ENCODE measurements at regions not wholly inside any gene's neighbourhood (a gene's known extent, or its start where the extent isn't known, plus 50 kb on each side); places are given as distances from the start of the nearest gene placed in this dataset.

DNA sequence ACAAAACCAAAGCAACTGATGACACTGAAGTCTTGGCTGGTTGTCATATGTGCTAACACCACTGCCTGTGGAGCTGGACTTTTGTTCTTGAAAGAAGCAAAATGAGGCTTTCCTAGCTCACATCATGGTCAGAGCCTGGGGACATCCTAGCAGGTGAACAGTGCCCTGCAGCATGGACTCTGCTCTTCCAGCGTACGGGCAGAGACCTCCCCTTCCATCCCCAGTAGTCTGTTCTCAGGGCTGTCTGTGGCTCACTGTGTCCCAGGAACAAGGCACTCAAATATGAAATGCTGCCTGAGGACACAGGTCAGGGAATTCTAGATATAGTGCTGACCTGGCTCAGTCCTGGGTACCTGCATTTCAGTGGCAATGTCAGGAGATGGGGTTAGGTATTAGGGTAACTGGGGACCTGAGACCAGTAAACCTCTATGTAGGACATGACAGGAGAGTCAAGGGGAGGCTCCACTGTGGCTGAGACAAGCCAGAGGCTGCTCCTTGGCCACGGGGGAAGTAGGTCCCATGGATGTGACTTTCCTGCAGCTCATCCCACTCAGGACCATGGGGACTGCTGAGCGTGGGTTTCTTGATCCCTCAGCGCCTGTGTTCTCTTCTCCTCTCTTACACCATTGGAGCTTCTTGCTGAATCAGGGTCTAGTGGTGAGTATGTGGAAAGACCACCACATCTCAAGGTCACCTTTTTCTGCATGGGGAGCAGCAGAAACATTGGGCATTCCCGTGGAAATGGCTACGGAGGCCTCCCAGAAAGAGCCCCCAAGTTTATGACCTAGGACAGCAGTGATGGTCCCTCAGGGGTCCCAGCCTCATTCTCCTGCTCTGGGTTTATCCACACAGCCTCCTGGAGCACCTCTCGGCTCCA lies 80.1 kb downstream of the ZNF280B start:
- no peak overlapping the region for H4K8ac ChIP-seq (ENCODE audit: low read depth, low read length)

DNA sequence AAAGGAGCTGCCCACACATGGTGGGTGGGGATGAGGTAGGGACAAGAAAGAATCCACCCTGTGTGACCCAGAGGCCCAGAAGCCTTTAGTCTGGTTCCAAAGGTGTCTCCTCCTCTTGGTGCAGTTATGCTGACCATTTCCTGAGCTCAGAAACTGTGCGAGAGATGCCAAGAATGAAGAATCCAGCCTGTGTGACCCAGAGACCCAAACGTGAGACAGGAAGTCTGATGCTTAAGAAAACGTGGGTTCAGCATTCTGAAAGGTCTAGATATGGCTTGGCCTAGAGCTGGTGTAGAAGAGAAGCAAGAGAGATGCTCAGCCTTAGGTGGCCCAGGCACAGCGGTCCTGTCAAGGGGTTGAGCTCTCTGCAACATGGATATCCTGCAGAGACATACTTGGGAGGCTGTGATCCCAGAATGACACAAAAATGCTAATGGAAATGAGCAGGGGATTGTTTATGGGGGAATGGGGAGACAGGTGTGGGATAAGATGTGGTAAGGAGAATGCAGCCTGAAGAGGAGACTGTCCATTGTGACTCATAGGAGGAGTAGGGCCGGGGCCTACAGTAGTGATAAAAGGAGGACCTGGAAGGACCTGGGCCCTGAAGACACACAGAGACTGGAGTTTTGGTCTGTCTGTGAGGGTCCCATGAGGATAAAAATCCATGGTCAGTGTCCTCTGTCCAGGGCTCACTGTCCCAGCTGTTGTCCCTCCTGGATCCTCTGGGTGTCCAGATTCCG lies 79.0 kb downstream of the ZNF280B start:
- Histone ChIP-seq H3K79me2 (ENCODE audit: control insufficient read depth, insufficient read depth, low read length) (no peaks in the 10 kb centered on the region), H2BK15ac (replicated peaks; ENCODE audit: low read depth) (no peak overlapping the region), H4K5ac (ENCODE audit: low read length) (no peak overlapping the region), H3K4ac (ENCODE audit: low read depth, low read length) (no peak overlapping the region), H3K27ac (ENCODE audit: low read depth, low read length) (no peak overlapping the region), H3K18ac (ENCODE audit: low read length) (no peak overlapping the region), H3K36me3 (ENCODE audit: control insufficient read depth, insufficient read depth, low read length) (no peaks in the 10 kb centered on the region), H3K9ac (ENCODE audit: low read length) (no peak overlapping the region), H4K8ac (ENCODE audit: low read depth, low read length) (no peak overlapping the region), H2BK5ac (ENCODE audit: low read length) (no peak overlapping the region), H3K4me1 (ENCODE audit: control insufficient read depth, low read depth, low read length) (no peaks in the 10 kb centered on the region), H3K56ac (ENCODE audit: low read length) (no peak overlapping the region), H3K27me3 (ENCODE audit: insufficient read depth, low read length, poor library complexity) (no peaks in the 10 kb centered on the region), H3K4me2 (ENCODE audit: low read length) (no peak overlapping the region), H3K4me3 (ENCODE audit: low read length) (no peak overlapping the region), H3K23ac (ENCODE audit: low read length) (no peak overlapping the region), H2AK5ac (ENCODE audit: low read length) (no peak overlapping the region), H3K79me1 (ENCODE audit: low read length) (no peaks in the 10 kb centered on the region), H2BK120ac (ENCODE audit: low read depth, low read length) (no peak overlapping the region)
- DNase-seq, result no peak
- no CpG with 5 or more reads among the region's 6 CpGs for WGBS (ENCODE audit: extremely low coverage, insufficient coverage, low lambda C conversion rate)

More for the DNA sequence above, 80.1 kb downstream of the ZNF280B start:
- Histone ChIP-seq H3K4me2 (ENCODE audit: low read length) (no peak overlapping the region), H3K56ac (ENCODE audit: low read length) (no peak overlapping the region), H3K36me3 (ENCODE audit: control insufficient read depth, insufficient read depth, low read length) (no peaks in the 10 kb centered on the region), H2BK5ac (ENCODE audit: low read length) (no peak overlapping the region), H3K4me3 (ENCODE audit: low read length) (no peak overlapping the region), H2BK120ac (ENCODE audit: low read depth, low read length) (no peak overlapping the region), H4K5ac (ENCODE audit: low read length) (no peak overlapping the region), H3K4ac (ENCODE audit: low read depth, low read length) (no peak overlapping the region), H2BK15ac (replicated peaks; ENCODE audit: low read depth) (no peak overlapping the region), H3K79me2 (ENCODE audit: control insufficient read depth, insufficient read depth, low read length) (no peaks in the 10 kb centered on the region), H3K9ac (ENCODE audit: low read length) (no peak overlapping the region), H3K18ac (ENCODE audit: low read length) (no peak overlapping the region), H3K4me1 (ENCODE audit: control insufficient read depth, low read depth, low read length) (no peaks in the 10 kb centered on the region), H3K79me1 (ENCODE audit: low read length) (no peaks in the 10 kb centered on the region), H3K23ac (ENCODE audit: low read length) (no peak overlapping the region), H3K27ac (ENCODE audit: low read depth, low read length) (no peak overlapping the region), H3K27me3 (ENCODE audit: insufficient read depth, low read length, poor library complexity) (no peaks in the 10 kb centered on the region), H2AK5ac (ENCODE audit: low read length) (no peak overlapping the region)
- DNase-seq, result no peak
- WGBS (ENCODE audit: extremely low coverage, insufficient coverage, low lambda C conversion rate), result no CpG with 5 or more reads among the region's 8 CpGs

DNA sequence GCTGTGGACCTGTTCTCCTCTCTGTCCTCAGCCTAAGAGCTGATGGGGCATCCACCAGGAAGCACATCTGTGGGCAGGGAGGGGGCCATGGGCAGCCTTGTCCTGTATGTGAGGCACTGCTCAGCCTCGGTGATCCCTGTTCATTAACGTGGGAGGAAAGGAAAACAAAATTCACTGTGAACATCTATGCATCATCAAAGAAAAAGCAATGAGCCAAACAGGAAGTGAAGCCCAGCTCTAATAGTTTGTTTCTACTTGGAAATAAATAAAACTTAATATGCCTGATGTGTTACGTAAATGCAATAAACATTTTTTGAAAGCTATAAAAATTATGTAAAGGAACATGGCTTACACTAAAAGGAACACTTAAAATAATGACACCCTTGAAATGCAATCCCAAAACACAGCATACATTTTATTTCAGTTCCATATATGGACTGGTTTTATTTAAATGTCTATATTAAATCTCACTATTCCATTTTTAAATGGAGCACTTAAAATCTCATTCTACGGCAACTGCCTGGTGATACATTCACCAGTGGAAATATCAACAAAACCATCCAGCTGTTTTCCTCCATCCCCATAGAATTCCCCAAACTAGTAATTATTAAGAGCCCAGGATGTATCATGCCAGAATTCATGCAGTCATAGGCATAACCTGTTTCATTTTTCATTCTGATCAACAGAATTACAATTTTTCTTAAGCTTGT lies 78.3 kb downstream of the ZNF280B start:
- H3K79me2 ChIP-seq (ENCODE audit: control insufficient read depth, insufficient read depth, low read length), result no peaks in the 10 kb centered on the region
- H3K36me3 ChIP-seq (ENCODE audit: control insufficient read depth, insufficient read depth, low read length), result no peaks in the 10 kb centered on the region
- no peaks in the 10 kb centered on the region for H3K4me1 ChIP-seq (ENCODE audit: control insufficient read depth, low read depth, low read length)
- no peak overlapping the region for H4K8ac ChIP-seq (ENCODE audit: low read depth, low read length)
- no peaks in the 10 kb centered on the region for H3K27me3 ChIP-seq (ENCODE audit: insufficient read depth, low read length, poor library complexity)
- H3K56ac ChIP-seq (ENCODE audit: low read length), result no peak overlapping the region
- WGBS (ENCODE audit: extremely low coverage, insufficient coverage, low lambda C conversion rate), result no CpG with 5 or more reads among the region's 4 CpGs
- no peak overlapping the region for H2BK5ac ChIP-seq (ENCODE audit: low read length)
- H3K23ac ChIP-seq (ENCODE audit: low read length), result no peak overlapping the region
- no peak overlapping the region for H3K4ac ChIP-seq (ENCODE audit: low read depth, low read length)
- no peak overlapping the region for H2BK15ac ChIP-seq (replicated peaks; ENCODE audit: low read depth)
- no peaks in the 10 kb centered on the region for H3K79me1 ChIP-seq (ENCODE audit: low read length)
- no peak overlapping the region for H3K9ac ChIP-seq (ENCODE audit: low read length)
- H2AK5ac ChIP-seq (ENCODE audit: low read length), result no peak overlapping the region
- no peak overlapping the region for H3K27ac ChIP-seq (ENCODE audit: low read depth, low read length)
- H3K18ac ChIP-seq (ENCODE audit: low read length), result no peak overlapping the region
- no peak for DNase-seq
- no peak overlapping the region for H3K4me3 ChIP-seq (ENCODE audit: low read length)
- no peak overlapping the region for H2BK120ac ChIP-seq (ENCODE audit: low read depth, low read length)
- H3K4me2 ChIP-seq (ENCODE audit: low read length), result no peak overlapping the region
- H4K5ac ChIP-seq (ENCODE audit: low read length), result no peak overlapping the region

- WGBS (ENCODE audit: extremely low coverage, insufficient coverage, low lambda C conversion rate), result no CpG with 5 or more reads among the region's 7 CpGs
- no peaks in the 10 kb centered on the region for H3K36me3 ChIP-seq (ENCODE audit: control insufficient read depth, insufficient read depth, low read length)
- H3K9ac ChIP-seq (ENCODE audit: low read length), result no peak overlapping the region
- no peak overlapping the region for H2BK5ac ChIP-seq (ENCODE audit: low read length)
- H3K4me3 ChIP-seq (ENCODE audit: low read length), result no peak overlapping the region
- no peak overlapping the region for H4K5ac ChIP-seq (ENCODE audit: low read length)
- H3K23ac ChIP-seq (ENCODE audit: low read length), result no peak overlapping the region
- peak; percentile 69 for DNase-seq
- H3K18ac ChIP-seq (ENCODE audit: low read length), result no peak overlapping the region
- no peaks in the 10 kb centered on the region for H3K79me2 ChIP-seq (ENCODE audit: control insufficient read depth, insufficient read depth, low read length)
- H2BK15ac ChIP-seq (replicated peaks; ENCODE audit: low read depth), result no peak overlapping the region
- no peaks in the 10 kb centered on the region for H3K4me1 ChIP-seq (ENCODE audit: control insufficient read depth, low read depth, low read length)
- no peak overlapping the region for H3K56ac ChIP-seq (ENCODE audit: low read length)
- H4K8ac ChIP-seq (ENCODE audit: low read depth, low read length), result no peak overlapping the region
- no peak overlapping the region for H3K27ac ChIP-seq (ENCODE audit: low read depth, low read length)
- H3K4me2 ChIP-seq (ENCODE audit: low read length), result no peak overlapping the region
- no peaks in the 10 kb centered on the region for H3K27me3 ChIP-seq (ENCODE audit: insufficient read depth, low read length, poor library complexity)
- H2BK120ac ChIP-seq (ENCODE audit: low read depth, low read length), result no peak overlapping the region
- H2AK5ac ChIP-seq (ENCODE audit: low read length), result no peak overlapping the region
- no peak overlapping the region for H3K4ac ChIP-seq (ENCODE audit: low read depth, low read length)
- H3K79me1 ChIP-seq (ENCODE audit: low read length), result no peaks in the 10 kb centered on the region
These were observed 77.0 kb downstream of the ZNF280B start for GRCh38 chr22:22431271-22432220.

DNA sequence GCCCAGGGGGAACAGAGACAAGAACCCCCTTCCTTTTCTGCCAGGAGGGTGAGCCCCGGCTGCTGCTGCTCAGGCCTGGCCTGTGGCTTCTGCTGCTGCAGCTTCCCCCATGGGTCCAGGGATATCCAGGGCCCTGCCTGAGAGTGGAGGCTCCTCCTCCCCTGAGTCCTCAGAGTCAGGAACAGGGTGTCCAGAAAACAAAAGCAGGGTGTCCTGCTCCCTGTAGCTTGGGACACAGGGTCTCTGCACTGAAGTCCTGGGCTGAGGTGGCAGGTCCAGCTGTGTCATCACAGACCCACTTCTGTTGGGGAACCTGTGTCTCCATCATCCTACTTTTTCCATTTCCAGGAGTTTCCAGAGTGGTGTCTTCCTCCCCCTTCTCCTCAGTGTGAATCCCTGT lies 76.1 kb downstream of the ZNF280B start:
- Histone ChIP-seq H3K36me3 (ENCODE audit: control insufficient read depth, insufficient read depth, low read length) (no peaks in the 10 kb centered on the region), H2BK15ac (replicated peaks; ENCODE audit: low read depth) (no peak overlapping the region), H2AK5ac (ENCODE audit: low read length) (no peak overlapping the region), H2BK120ac (ENCODE audit: low read depth, low read length) (no peak overlapping the region), H3K79me1 (ENCODE audit: low read length) (no peaks in the 10 kb centered on the region), H3K18ac (ENCODE audit: low read length) (no peak overlapping the region), H3K56ac (ENCODE audit: low read length) (no peak overlapping the region), H3K27me3 (ENCODE audit: insufficient read depth, low read length, poor library complexity) (no peaks in the 10 kb centered on the region), H3K23ac (ENCODE audit: low read length) (no peak overlapping the region), H3K4me1 (ENCODE audit: control insufficient read depth, low read depth, low read length) (no peaks in the 10 kb centered on the region), H3K79me2 (ENCODE audit: control insufficient read depth, insufficient read depth, low read length) (no peaks in the 10 kb centered on the region), H3K4ac (ENCODE audit: low read depth, low read length) (no peak overlapping the region), H3K4me2 (ENCODE audit: low read length) (no peak overlapping the region), H4K8ac (ENCODE audit: low read depth, low read length) (no peak overlapping the region), H3K9ac (ENCODE audit: low read length) (no peak overlapping the region), H4K5ac (ENCODE audit: low read length) (no peak overlapping the region), H2BK5ac (ENCODE audit: low read length) (no peak overlapping the region), H3K27ac (ENCODE audit: low read depth, low read length) (no peak overlapping the region), H3K4me3 (ENCODE audit: low read length) (no peak overlapping the region)
- WGBS (ENCODE audit: extremely low coverage, insufficient coverage, low lambda C conversion rate), result no CpG with 5 or more reads among the region's 1 CpG
- no peak for DNase-seq
